HL-60 (cell line): ENCODE measurements at regions not wholly inside any gene's neighbourhood (a gene's known extent, or its start where the extent isn't known, plus 50 kb on each side); places are given as distances from the start of the nearest gene placed in this dataset.

ENCODE experiments used
- SPI1 ChIP-seq: IDR thresholded peaks from 2 replicates; pipeline ENCODE4 v1.6.1; 2012; ENCODE audit warnings: low read depth, mild to moderate bottlenecking, borderline replicate concordance
- TF ChIP-seq, protein P1 (sequence below): IDR thresholded peaks from one replicate; pipeline ENCODE4 v1.5.1; 2011; ENCODE audit warnings: low read length, control low read depth, inconsistent platforms; ENCODE audit not compliant: insufficient read depth

DNA sequence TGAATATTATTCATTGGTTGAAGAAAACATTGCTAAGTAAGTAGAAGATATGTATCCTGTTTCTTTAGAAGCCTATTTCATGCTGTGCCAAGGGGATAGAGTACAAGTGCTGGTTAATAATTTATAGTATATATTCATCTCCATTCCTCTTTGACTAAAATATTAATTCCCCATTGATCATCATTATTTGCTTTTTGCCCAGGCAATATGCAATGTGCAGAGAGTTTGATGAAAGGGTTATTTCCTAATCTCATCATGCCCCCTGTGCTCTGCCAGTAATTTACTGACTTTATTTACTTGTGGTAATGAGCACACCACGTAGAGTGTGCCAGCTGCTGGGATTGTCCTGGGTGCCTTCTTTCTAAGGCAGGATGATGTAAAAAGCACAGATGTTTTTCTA is 180.9 kb downstream of the REEP3 start:
- TF ChIP-seq SPI1, result no peak
- TF ChIP-seq, protein P1, sequence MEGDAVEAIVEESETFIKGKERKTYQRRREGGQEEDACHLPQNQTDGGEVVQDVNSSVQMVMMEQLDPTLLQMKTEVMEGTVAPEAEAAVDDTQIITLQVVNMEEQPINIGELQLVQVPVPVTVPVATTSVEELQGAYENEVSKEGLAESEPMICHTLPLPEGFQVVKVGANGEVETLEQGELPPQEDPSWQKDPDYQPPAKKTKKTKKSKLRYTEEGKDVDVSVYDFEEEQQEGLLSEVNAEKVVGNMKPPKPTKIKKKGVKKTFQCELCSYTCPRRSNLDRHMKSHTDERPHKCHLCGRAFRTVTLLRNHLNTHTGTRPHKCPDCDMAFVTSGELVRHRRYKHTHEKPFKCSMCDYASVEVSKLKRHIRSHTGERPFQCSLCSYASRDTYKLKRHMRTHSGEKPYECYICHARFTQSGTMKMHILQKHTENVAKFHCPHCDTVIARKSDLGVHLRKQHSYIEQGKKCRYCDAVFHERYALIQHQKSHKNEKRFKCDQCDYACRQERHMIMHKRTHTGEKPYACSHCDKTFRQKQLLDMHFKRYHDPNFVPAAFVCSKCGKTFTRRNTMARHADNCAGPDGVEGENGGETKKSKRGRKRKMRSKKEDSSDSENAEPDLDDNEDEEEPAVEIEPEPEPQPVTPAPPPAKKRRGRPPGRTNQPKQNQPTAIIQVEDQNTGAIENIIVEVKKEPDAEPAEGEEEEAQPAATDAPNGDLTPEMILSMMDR, result no peak
